ENCODE measurements at regions not wholly inside any gene's neighbourhood (a gene's known extent, or its start where the extent isn't known, plus 50 kb on each side); places are given as distances from the start of the nearest gene placed in this dataset.

DNA sequence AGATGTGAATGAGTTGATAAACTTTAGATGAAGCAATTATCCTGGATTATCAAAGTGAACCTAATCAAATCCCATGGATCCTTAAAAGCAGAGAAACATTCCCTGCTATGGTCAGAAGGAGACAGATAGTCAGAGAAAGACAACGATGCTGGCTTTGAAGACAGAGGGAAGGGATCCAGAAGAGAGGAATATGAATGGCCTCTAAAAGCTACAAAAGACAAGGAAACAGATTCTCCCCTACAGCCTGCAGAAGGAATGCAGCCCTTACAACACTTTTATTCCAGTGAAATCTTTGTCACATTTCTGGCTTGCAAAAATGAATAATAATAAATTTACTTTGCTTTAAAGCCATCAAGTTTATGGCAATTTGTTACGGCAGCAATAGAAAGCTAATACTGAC lies 1164.2 kb downstream of the PCDH17 start:
- H3K4me3 Mint-ChIP-seq = no peak overlapping the region
- ChIA-PET POLR2A (no interaction called here), CTCF (no interaction called here)
- H3K27me3 ChIP-seq (ENCODE audit: control insufficient read depth in 1 of 2, insufficient read depth in 2 of 2, low read length in 2 of 2) = no peaks in the 10 kb centered on the region
- DNase-seq (no peak), ATAC-seq (ENCODE audit: poor library complexity) (no peak)
- no peaks in the 10 kb centered on the region for H3K36me3 ChIP-seq (ENCODE audit: insufficient read depth, low read length)
- intact Hi-C loops (cut with DNase I, micrococcal nuclease) = no loop called here
- H3K27ac Mint-ChIP-seq = no peak overlapping the region
- H3K27me3 Mint-ChIP-seq = no peaks in the 10 kb centered on the region
- no peaks in the 10 kb centered on the region for H3K4me1 ChIP-seq (ENCODE audit: insufficient read depth, low read length)
- TF ChIP-seq, protein P1, sequence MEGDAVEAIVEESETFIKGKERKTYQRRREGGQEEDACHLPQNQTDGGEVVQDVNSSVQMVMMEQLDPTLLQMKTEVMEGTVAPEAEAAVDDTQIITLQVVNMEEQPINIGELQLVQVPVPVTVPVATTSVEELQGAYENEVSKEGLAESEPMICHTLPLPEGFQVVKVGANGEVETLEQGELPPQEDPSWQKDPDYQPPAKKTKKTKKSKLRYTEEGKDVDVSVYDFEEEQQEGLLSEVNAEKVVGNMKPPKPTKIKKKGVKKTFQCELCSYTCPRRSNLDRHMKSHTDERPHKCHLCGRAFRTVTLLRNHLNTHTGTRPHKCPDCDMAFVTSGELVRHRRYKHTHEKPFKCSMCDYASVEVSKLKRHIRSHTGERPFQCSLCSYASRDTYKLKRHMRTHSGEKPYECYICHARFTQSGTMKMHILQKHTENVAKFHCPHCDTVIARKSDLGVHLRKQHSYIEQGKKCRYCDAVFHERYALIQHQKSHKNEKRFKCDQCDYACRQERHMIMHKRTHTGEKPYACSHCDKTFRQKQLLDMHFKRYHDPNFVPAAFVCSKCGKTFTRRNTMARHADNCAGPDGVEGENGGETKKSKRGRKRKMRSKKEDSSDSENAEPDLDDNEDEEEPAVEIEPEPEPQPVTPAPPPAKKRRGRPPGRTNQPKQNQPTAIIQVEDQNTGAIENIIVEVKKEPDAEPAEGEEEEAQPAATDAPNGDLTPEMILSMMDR (IDR thresholded peaks at IDR 0.05) = no peak
- H3K4me1 Mint-ChIP-seq (ENCODE audit: low read depth) = no peaks in the 10 kb centered on the region
- H3K27ac ChIP-seq (ENCODE audit: low read depth in 1 of 2, low read length in 2 of 2) = no peak overlapping the region
- H3K9me3 Mint-ChIP-seq = no peaks in the 10 kb centered on the region
- no peak overlapping the region for H3K4me3 ChIP-seq (ENCODE audit: low read length)
- H3K36me3 Mint-ChIP-seq (ENCODE audit: low read depth) = no peaks in the 10 kb centered on the region
- H3K9me3 ChIP-seq (ENCODE audit: control insufficient read depth in 1 of 2, insufficient read depth in 1 of 2, low read length in 2 of 2) = peaks cover 0 to 3% of the 10 kb centered on the region in 2 experiments

DNA sequence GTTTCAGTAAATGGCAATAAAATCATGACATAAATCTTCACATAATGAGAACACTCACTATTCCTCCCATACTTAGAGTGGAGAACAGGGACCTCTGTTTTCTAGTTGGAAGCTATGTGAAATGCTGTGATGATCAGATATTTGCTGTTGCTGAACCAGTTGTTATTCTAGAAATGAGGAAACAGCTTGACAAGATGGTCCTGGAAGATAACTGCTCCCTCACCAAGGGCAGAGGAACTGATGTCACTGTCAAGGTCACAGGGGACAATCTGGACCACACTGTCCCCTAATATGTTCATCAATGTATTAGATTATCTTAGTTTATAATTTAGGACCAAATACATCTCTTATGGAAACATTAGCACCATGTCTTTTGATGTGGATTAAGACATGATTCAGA lies 1173.3 kb downstream of the PCDH17 start:
- intact Hi-C loops (cut with DNase I, micrococcal nuclease) = no loop called here
- POLR2A ChIA-PET = no interaction called here
- H3K4me3 ChIP-seq (ENCODE audit: low read length) = no peak overlapping the region
- no peak overlapping the region for H3K27ac ChIP-seq (ENCODE audit: low read depth in 1 of 2, low read length in 2 of 2)
- no peaks in the 10 kb centered on the region for H3K4me1 ChIP-seq (ENCODE audit: insufficient read depth, low read length)
- H3K27ac Mint-ChIP-seq = no peak overlapping the region
- DNase-seq = no peak
- no peaks in the 10 kb centered on the region for H3K27me3 Mint-ChIP-seq
- TF ChIP-seq, protein P1 (IDR thresholded peaks at IDR 0.05) = no peak
- H3K36me3 ChIP-seq (ENCODE audit: insufficient read depth, low read length) = no peaks in the 10 kb centered on the region
- no peaks in the 10 kb centered on the region for H3K4me1 Mint-ChIP-seq (ENCODE audit: low read depth)
- H3K9me3 Mint-ChIP-seq = peaks cover 3% of the 10 kb centered on the region
- H3K36me3 Mint-ChIP-seq (ENCODE audit: low read depth) = no peaks in the 10 kb centered on the region
- no peaks in the 10 kb centered on the region for H3K27me3 ChIP-seq (ENCODE audit: control insufficient read depth in 1 of 2, insufficient read depth in 2 of 2, low read length in 2 of 2)
- no peak overlapping the region for H3K4me3 Mint-ChIP-seq
- H3K9me3 ChIP-seq (ENCODE audit: control insufficient read depth in 1 of 2, insufficient read depth in 1 of 2, low read length in 2 of 2) = no peaks in the 10 kb centered on the region
- CTCF ChIA-PET = no interaction called here
- ATAC-seq (ENCODE audit: poor library complexity) = no peak

DNA sequence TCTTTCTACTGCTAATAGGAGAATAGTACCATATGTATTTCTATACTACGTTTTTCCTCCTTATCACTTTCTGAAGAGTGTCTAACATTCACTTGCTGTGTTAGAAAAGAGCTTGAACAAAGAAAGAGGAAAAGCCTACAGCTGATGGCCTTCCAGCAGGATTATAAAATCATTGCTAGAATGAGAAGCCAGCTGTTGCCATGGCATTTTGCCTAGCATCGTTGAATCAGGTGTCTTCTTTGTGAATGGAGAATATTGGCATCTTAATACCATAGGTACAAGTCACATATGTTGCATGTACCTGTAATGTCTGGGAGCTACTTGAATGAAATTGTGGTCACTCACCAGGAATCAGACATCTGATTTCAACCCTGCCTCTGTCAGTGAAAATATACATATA lies 1174.9 kb downstream of the PCDH17 start:
- POLR2A ChIA-PET = no interaction called here
- CTCF ChIA-PET = no interaction called here
- peaks cover 4% of the 10 kb centered on the region for H3K9me3 Mint-ChIP-seq
- H3K27ac ChIP-seq (ENCODE audit: low read depth in 1 of 2, low read length in 2 of 2) = no peak overlapping the region
- DNase-seq = no peak
- H3K36me3 ChIP-seq (ENCODE audit: insufficient read depth, low read length) = no peaks in the 10 kb centered on the region
- H3K27ac Mint-ChIP-seq = no peak overlapping the region
- H3K27me3 ChIP-seq (ENCODE audit: control insufficient read depth in 1 of 2, insufficient read depth in 2 of 2, low read length in 2 of 2) = no peaks in the 10 kb centered on the region
- H3K36me3 Mint-ChIP-seq (ENCODE audit: low read depth) = no peaks in the 10 kb centered on the region
- ATAC-seq (ENCODE audit: poor library complexity) = no peak
- no peaks in the 10 kb centered on the region for H3K4me1 Mint-ChIP-seq (ENCODE audit: low read depth)
- TF ChIP-seq, protein P1 (IDR thresholded peaks at IDR 0.05) = no peak
- H3K4me3 ChIP-seq (ENCODE audit: low read length) = no peak overlapping the region
- H3K4me1 ChIP-seq (ENCODE audit: insufficient read depth, low read length) = no peaks in the 10 kb centered on the region
- intact Hi-C loops (cut with DNase I, micrococcal nuclease) = no loop called here
- H3K4me3 Mint-ChIP-seq = no peak overlapping the region
- no peaks in the 10 kb centered on the region for H3K9me3 ChIP-seq (ENCODE audit: control insufficient read depth in 1 of 2, insufficient read depth in 1 of 2, low read length in 2 of 2)
- H3K27me3 Mint-ChIP-seq = no peaks in the 10 kb centered on the region

Data from CD4-positive, alpha-beta T cell (primary cell).